Epithelial cell of proximal tubule (primary cell): ENCODE measurements at regions not wholly inside any gene's neighbourhood (a gene's known extent, or its start where the extent isn't known, plus 50 kb on each side); places are given as distances from the start of the nearest gene placed in this dataset.

Source experiments
- DNase-seq: peaks from one replicate; pipeline ENCODE4 v3.0.0-alpha.2; 2011; ENCODE audit warnings: low read depth
- H3K4me3 ChIP-seq: 2 replicates; pipeline ENCODE4 v1.5.1; 2011; ENCODE audit warnings: low read depth, mild to moderate bottlenecking, low read length
- CTCF ChIP-seq: conservative IDR thresholded peaks from 2 replicates; pipeline ENCODE4 v1.5.1; 2012; ENCODE audit warnings: low read depth, mild to moderate bottlenecking, low read length

GRCh38 chr14:89025561-89026236 is 201.2 kb downstream of the TTC8 start:
- H3K4me3 ChIP-seq: no peak overlapping the region
- TF ChIP-seq CTCF: no peak
- DNase-seq: no peak

DNA sequence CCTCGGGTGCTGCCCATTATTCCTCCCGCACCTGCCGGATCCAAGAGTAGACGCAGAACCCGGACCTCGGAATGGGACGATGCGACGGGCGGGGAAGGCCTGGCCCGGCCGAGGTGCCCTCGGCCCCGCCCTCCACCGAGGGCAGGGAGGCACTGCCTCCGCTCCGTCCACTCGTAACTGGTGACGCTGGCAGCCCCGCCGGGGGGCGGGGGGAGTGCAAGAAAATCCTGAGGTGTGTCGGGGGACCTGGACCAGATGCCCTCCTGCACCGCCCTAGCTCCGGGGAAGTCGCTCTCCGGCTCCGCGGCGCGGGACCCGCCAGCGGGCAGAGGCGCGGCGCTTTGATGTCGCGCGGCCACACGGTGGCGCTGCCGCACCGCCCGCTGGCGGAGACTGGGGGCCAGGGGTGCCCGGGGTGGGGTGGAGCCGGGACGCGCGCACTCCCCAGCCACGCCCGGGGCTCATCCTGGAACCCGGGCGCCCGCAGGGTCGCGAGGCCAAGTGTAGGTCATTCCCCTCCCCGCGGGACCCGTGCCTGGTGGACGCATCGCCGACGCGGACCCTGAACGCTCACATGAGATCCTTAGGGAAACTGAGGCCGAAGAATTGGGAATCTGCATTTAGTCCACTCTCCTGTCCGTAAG is 202.8 kb downstream of the TTC8 start:
- DNase-seq: no peak

GRCh38 chr14:89028462-89029134 is 204.1 kb downstream of the TTC8 start:
- no peak for TF ChIP-seq CTCF
- no peak for DNase-seq
- no peak overlapping the region for H3K4me3 ChIP-seq

More for the DNA sequence above, 202.8 kb downstream of the TTC8 start:
- TF ChIP-seq CTCF: peak; percentile 67
- H3K4me3 ChIP-seq: peak overlapping the region; percentile 61

DNA sequence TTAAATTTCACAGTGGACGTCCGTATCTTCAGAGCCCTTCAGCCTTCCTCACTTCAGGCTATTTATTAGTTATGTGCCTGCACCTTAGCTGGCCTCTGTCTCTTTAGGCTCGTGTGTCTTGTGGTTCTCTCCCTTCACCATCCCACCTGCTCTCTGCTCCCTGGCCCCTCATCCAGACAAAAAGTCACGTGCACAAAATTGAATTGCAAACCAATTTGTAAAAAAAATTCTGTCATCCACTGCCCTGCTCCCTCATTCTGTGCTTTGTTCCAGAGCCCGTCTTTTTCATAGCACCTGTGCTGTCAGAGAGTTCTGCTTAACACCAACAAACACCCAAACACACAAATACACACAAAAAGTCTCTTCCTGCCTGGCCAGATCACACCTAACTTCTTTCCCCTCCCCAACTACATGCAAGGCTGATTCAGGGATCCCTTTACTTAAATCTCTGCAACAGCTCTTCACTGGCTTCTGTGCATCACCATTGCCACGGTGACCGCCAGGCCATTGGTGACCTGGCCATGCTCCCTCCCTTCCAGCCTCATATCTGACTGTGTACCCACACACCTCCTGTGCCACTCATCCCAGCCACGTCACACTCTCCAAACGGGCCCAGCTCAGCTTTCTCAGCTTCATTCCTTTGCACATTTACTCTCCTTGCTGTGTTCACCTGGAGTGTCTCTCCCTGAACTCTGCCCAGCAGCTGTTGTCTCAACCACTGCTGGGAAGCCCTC is 205.7 kb downstream of the TTC8 start:
- DNase-seq: no peak
- TF ChIP-seq CTCF: no peak

DNA sequence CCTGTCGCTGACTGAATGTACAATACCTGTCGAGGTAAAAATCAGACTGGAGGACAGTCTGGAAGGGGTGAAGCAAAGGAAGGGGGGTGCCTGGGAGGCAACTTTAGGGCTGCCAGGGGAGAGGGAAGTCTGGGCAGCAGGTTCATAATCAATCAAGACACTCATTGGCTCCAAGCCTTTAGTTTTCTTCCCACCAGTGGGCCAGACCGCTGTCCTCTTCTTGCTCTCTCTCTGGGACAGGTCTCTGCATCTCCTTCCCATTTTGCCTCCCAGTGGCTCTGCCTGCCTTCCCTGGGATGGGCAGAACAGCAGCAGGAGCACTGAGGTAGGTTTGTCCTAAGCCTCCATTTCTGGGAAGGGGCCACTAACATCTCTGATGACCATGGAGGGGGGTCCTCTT is 206.5 kb downstream of the TTC8 start:
- no peak for TF ChIP-seq CTCF
- DNase-seq: no peak
- no peak overlapping the region for H3K4me3 ChIP-seq

More for the DNA sequence above, 205.7 kb downstream of the TTC8 start:
- no peak overlapping the region for H3K4me3 ChIP-seq

DNA sequence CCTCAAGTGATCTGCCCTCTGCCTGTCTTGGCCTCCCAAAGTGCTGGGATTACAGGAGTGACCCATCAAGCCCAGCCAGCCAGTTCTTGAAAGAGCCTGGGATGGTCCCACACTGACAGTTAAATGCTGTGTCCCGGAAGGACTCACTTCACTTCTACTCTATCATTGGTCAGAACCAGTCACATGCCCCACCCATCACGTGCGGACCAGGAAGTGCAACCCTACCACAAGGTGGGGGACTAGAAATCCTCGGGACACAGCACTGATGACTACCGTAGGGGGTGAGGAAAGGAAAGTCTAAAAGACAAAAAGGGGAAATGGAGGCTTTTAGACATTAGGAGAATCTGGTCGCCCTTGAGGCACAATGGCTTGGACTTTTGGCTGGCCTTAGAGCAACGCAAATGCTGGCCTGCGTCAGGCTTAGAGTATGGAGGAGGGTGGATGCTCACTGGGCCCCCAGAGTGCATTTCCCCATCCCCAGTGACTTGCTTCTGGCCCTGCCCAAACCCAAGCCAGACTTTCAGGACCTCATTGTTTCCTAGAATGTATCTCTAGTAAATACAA is 207.7 kb downstream of the TTC8 start:
- no peak overlapping the region for H3K4me3 ChIP-seq
- no peak for DNase-seq
- TF ChIP-seq CTCF: no peak
